ENCODE measurements at regions not wholly inside any gene's neighbourhood (a gene's known extent, or its start where the extent isn't known, plus 50 kb on each side); places are given as distances from the start of the nearest gene placed in this dataset.

GRCh38 chr4:60443068-60443467 lies 757.1 kb upstream of the ADGRL3 start:
- no peak for TF ChIP-seq CTCF (IDR thresholded peaks at IDR 0.05)
- TF ChIP-seq POLR2A (IDR thresholded peaks at IDR 0.05): no peak

Measured in upper lobe of left lung (tissue), 4 donors.